OCI-M1 (cell line): ENCODE measurements at regions not wholly inside any gene's neighbourhood (a gene's known extent, or its start where the extent isn't known, plus 50 kb on each side); places are given as distances from the start of the nearest gene placed in this dataset.

ENCODE experiments used
- DNase-seq: peaks from one replicate; lab custom pipeline; 2025; lab: John Stamatoyannopoulos, UW

DNA sequence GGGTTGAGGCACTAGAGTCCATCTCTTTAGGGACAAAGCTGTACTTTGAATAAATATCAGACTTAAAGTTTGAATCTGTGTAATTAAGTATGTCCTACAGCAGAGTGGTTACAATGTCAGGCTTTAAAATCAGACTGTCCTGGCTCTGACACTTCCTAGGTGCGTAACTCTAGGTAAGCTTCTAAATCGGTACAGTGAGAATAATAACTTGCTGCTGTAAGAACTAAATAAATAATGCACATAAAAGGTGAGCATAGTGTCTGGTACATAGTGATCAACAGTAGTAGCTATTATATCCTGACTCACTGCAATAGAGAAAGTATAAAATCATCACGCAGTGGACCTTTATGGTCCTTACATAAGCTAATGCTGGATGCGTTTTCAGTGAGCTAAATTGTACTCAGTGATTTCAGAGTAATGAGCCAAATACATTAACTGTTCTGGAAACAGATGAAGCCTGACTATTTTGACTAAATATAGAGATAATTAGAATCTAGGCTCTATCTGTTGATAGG is 72.2 kb upstream of the PDK4 start:
- DNase-seq = no peak

DNA sequence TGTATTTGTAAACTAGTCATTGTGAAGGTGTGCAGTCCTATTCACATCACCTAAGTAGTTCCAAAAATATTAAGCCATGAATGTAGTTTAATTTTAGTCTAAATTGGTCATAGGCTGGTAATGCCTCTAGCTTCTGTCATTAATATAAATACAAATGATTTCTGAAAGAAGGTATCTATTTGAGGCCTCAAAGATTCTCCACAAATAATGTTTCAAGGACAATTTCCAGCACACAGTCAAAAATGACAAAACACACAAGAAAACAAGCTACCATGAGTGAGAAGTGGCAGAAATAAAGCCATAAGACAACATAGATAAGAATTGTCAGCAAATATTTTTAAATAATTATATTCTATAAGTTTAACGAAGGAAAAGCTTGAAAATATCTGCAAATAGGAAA is 66.7 kb upstream of the PDK4 start:
- no peak for DNase-seq

DNA sequence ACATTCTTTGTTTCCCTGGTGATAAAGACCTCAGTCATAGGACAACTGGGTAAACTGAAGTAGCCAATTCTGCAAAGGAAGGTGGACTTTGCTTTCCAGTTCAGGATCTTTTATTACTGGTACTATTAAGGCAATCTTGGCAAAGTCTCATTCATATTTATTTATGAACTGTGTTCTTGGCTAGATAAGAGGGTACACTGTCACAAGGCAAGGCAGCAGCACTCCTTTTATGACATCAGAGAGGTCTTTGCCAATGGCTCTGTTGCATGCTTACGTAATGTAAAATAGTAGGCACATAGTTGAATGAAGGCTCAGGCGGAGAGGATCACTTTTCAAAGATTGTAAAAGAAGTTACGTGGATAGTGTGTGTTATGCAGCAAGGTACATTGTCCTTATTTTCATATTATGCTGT is 63.7 kb upstream of the PDK4 start:
- no peak for DNase-seq

DNA sequence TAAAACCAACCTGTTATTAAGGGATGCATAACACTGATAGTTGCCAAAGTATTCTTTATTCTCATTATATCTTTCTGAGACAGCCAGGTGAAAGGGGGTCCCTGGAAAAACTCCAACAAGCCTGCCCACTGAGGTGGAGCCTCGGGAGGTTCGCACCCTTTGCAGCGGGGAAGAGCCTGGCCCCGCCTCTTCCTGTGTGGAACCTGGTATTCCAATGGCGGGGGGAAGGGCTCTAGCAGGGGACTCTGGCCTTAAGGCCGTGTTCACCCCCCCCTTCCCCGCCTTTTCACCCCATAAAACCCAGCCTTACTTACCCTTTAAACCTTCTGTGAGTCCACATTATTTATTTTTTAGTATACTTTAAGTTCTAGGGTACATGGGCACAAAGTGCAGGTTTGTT is 62.4 kb upstream of the PDK4 start:
- DNase-seq = no peak

DNA sequence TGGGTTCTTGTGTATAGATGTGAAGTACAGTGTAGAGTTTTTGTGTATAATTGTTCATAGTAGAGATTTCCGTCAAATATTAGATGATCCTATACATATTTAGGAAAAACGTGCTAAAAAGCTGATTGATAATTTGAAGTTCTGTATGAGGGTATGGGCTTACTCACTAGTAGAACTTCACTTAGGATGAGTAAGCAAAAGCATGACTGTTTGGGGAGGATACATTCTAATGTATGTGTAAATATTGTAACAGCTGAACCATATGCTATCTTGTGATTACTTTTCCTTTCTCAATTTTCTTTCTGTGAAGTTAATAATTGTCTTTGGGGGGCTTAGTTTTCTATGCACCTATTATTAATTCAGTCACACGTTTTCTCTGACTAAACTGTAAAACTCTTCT is 53.2 kb upstream of the PDK4 start:
- no peak for DNase-seq

DNA sequence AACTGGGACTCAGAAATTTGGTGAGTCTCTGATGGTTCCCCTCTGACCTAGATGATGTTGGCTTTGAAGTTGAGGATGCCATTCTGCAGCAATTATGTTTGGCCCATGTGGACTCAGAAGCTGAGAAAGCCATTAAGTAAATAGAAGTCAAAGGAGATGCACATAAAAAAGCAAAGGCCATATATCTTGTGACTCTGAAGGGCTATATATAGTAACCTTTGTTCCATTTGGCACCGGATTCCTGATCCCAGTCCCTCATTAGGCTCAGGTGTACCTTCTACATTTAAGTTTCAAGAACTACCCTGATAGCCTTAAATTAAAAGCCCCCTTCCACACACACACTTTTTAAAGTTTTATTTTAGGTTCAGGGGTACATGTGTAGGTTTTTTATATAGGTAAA is 50.0 kb upstream of the PDK4 start:
- DNase-seq = no peak
